ENCODE measurements at regions not wholly inside any gene's neighbourhood (a gene's known extent, or its start where the extent isn't known, plus 50 kb on each side); places are given as distances from the start of the nearest gene placed in this dataset.

DNA sequence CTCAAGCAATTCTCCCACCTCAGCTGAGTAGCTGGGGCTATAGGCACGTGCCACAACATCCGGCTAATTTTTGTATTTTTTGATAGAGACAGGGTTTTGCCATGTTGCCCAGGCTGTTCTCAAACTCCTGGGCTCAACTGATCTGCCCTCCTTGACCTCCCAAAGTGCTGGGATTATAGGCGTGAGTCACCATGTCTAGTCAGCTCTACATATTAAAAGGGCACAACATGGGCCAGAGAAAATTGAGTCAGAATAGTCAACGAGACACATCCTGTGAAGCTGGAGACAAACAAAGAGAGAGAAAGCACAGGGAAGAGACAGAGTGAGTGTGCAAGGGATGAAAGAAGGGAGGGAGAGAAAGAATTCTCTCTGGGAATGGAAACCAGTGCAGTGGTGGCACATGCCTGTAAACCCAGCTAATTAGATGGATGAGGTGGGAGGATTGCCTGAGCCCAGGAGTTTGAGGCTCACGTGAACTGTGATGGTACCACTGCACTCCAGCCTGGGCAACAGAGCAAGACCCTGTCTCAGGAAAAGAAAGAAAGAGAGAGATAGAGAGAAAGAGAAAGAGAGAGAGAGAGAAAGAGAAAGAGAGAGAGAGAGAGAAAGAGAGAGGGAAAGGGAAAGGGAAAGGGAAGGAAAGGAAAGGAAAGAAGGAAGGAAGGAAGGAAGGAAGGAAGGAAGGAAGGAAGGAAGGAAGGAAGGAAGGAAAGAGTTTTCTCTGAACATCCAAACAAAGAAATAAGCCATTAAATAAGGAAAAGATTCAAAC lies 107.2 kb upstream of the SLC25A36 start:
- H3K9ac ChIP-seq (ENCODE audit: control insufficient read depth, extremely low read depth, insufficient read depth, low read length): no peak overlapping the region
- no peaks in the 10 kb centered on the region for H4K20me1 ChIP-seq (ENCODE audit: control insufficient read depth, extremely low read depth, insufficient read depth, low read length)
- FAIRE-seq (no peak), DNase-seq (ENCODE audit: low read depth, low spot score) (no peak)
- no peak overlapping the region for H3K4me3 ChIP-seq (ENCODE audit: control insufficient read depth in 2 of 3, extremely low read depth in 1 of 3, insufficient read depth in 2 of 3, low read depth in 1 of 3, low read length in 3 of 3)
- H3K27ac ChIP-seq (ENCODE audit: control insufficient read depth, insufficient read depth, low read length): no peak overlapping the region
- H3K36me3 ChIP-seq (ENCODE audit: control insufficient read depth in 2 of 2, extremely low read depth in 1 of 2, insufficient read depth in 2 of 2, low read length in 2 of 2): no peaks in the 10 kb centered on the region
- H3K27me3 ChIP-seq (ENCODE audit: control insufficient read depth, extremely low read depth, insufficient read depth, low read length): no peaks in the 10 kb centered on the region
- H3K9me3 ChIP-seq (ENCODE audit: control insufficient read depth, low read depth, low read length): no peaks in the 10 kb centered on the region
- H3K4me2 ChIP-seq (ENCODE audit: control insufficient read depth, extremely low read depth, insufficient read depth, low read depth, low read length): no peak overlapping the region
- no peaks in the 10 kb centered on the region for H3K9me1 ChIP-seq (ENCODE audit: control insufficient read depth, extremely low read depth, insufficient read depth, low read length)
- H3K4me1 ChIP-seq (ENCODE audit: control insufficient read depth, extremely low read depth, insufficient read depth, low read length): no peaks in the 10 kb centered on the region
- H3K79me2 ChIP-seq (ENCODE audit: control insufficient read depth, insufficient read depth, low read length): no peaks in the 10 kb centered on the region
- no peak overlapping the region for H2AFZ ChIP-seq (ENCODE audit: control insufficient read depth, low read length)
- TF ChIP-seq CTCF (optimal IDR thresholded peaks at IDR 0.05 in 1 of 3, IDR thresholded peaks at IDR 0.05 in 1 of 3, conservative IDR thresholded peaks at IDR 0.05 in 1 of 3; ENCODE audit: extremely low read depth in 1 of 3, insufficient read depth in 2 of 3, low read length in 3 of 3) (no peak), EZH2 (IDR thresholded peaks at IDR 0.05; ENCODE audit: low read length) (no peak)
- dilution Hi-C loops (cut with MboI; ENCODE audit: extremely low pct_ligation_motif_present, low sequenced_read_pairs): no loop called here

GRCh38 chr3:140842984-140843649 lies 98.5 kb upstream of the SLC25A36 start:
- no peaks in the 10 kb centered on the region for H3K27me3 ChIP-seq (ENCODE audit: control insufficient read depth, extremely low read depth, insufficient read depth, low read length)
- no peaks in the 10 kb centered on the region for H3K36me3 ChIP-seq (ENCODE audit: control insufficient read depth in 2 of 2, extremely low read depth in 1 of 2, insufficient read depth in 2 of 2, low read length in 2 of 2)
- DNase-seq (ENCODE audit: low read depth, low spot score) (no peak), FAIRE-seq (no peak)
- H3K9me3 ChIP-seq (ENCODE audit: control insufficient read depth, low read depth, low read length): no peaks in the 10 kb centered on the region
- no peak for TF ChIP-seq CTCF (optimal IDR thresholded peaks at IDR 0.05 in 1 of 3, IDR thresholded peaks at IDR 0.05 in 1 of 3, conservative IDR thresholded peaks at IDR 0.05 in 1 of 3; ENCODE audit: extremely low read depth in 1 of 3, insufficient read depth in 2 of 3, low read length in 3 of 3)
- no peak for TF ChIP-seq EZH2 (IDR thresholded peaks at IDR 0.05; ENCODE audit: low read length)
- no peaks in the 10 kb centered on the region for H4K20me1 ChIP-seq (ENCODE audit: control insufficient read depth, extremely low read depth, insufficient read depth, low read length)
- no peak overlapping the region for H3K9ac ChIP-seq (ENCODE audit: control insufficient read depth, extremely low read depth, insufficient read depth, low read length)
- H3K27ac ChIP-seq (ENCODE audit: control insufficient read depth, insufficient read depth, low read length): no peak overlapping the region
- H3K9me1 ChIP-seq (ENCODE audit: control insufficient read depth, extremely low read depth, insufficient read depth, low read length): no peaks in the 10 kb centered on the region
- dilution Hi-C loops (cut with MboI; ENCODE audit: extremely low pct_ligation_motif_present, low sequenced_read_pairs): no loop called here
- H3K4me3 ChIP-seq (ENCODE audit: control insufficient read depth in 2 of 3, extremely low read depth in 1 of 3, insufficient read depth in 2 of 3, low read depth in 1 of 3, low read length in 3 of 3): no peak overlapping the region
- H3K79me2 ChIP-seq (ENCODE audit: control insufficient read depth, insufficient read depth, low read length): no peaks in the 10 kb centered on the region
- no peak overlapping the region for H3K4me2 ChIP-seq (ENCODE audit: control insufficient read depth, extremely low read depth, insufficient read depth, low read depth, low read length)
- no peak overlapping the region for H2AFZ ChIP-seq (ENCODE audit: control insufficient read depth, low read length)
- H3K4me1 ChIP-seq (ENCODE audit: control insufficient read depth, extremely low read depth, insufficient read depth, low read length): no peaks in the 10 kb centered on the region

Measured in keratinocyte (primary cell).